ENCODE measurements at regions not wholly inside any gene's neighbourhood (a gene's known extent, or its start where the extent isn't known, plus 50 kb on each side); places are given as distances from the start of the nearest gene placed in this dataset.
A peak's percentile ranks its signal among the peaks of the same experiment; 100 is the strongest.

DNA sequence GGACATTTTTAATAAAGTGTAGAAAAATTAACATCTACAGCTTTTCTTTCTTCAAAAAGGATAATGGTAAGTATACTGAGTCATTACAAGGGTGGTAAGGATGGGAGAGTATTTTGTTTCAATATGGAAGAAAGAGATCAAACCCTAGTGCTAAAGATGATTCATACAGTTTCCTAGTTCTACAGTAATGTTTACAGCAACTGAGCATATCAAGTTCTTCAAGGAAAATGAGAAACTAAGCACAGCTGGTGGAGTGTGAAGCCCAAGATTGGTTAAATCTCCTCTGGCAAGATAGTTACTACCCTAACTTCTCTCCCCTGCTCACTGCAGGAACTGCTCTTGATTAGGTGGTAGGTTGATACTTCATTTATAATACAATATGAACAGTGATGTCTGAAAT is 467.5 kb downstream of the XIRP2 start:
- Mint-ChIP-seq H3K36me3 (ENCODE audit: low read depth) (no peaks in the 10 kb centered on the region), H3K27me3 (ENCODE audit: low read depth) (no peaks in the 10 kb centered on the region), H3K4me1 (no peaks in the 10 kb centered on the region), H3K27ac (no peak overlapping the region), H3K4me3 (no peak overlapping the region), H3K9me3 (no peaks in the 10 kb centered on the region)
- TF ChIP-seq, protein P1, sequence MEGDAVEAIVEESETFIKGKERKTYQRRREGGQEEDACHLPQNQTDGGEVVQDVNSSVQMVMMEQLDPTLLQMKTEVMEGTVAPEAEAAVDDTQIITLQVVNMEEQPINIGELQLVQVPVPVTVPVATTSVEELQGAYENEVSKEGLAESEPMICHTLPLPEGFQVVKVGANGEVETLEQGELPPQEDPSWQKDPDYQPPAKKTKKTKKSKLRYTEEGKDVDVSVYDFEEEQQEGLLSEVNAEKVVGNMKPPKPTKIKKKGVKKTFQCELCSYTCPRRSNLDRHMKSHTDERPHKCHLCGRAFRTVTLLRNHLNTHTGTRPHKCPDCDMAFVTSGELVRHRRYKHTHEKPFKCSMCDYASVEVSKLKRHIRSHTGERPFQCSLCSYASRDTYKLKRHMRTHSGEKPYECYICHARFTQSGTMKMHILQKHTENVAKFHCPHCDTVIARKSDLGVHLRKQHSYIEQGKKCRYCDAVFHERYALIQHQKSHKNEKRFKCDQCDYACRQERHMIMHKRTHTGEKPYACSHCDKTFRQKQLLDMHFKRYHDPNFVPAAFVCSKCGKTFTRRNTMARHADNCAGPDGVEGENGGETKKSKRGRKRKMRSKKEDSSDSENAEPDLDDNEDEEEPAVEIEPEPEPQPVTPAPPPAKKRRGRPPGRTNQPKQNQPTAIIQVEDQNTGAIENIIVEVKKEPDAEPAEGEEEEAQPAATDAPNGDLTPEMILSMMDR (IDR thresholded peaks at IDR 0.05; ENCODE audit: unreplicated experiment in 3 of 3), result no peak

DNA sequence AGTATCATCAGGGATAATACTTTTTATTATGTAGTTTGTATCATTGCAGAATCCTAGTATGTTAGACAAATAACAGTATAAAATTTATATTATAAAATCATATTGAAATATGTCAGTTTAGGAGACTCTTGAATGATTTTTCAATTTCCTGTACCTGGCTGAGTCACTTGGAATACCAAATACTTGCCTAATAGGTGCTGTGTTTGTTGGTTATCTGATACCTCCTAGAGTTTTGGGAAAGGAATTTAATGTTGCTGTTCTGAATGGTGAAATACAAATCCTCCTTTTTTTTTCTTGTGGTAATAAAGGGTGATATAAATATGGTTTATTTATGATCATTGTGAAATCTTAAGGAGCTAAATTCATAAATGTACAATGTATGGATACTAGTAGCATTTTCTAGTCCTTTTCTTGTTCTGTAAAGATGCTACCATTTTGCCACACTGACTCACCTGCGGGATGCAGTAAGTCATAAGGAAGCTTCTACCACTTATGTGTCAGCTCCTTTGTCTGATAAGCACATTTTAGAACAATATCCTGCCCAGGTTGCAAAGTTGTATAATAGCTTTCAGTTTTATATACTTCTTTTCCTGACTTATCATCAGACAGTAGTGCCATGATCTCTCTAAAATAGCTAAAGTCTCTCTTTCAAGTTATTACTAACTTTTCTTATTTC is 465.5 kb downstream of the XIRP2 start:
- Mint-ChIP-seq H3K27ac (no peak overlapping the region), H3K4me1 (no peaks in the 10 kb centered on the region), H3K36me3 (ENCODE audit: low read depth) (no peaks in the 10 kb centered on the region), H3K9me3 (no peaks in the 10 kb centered on the region), H3K27me3 (ENCODE audit: low read depth) (no peaks in the 10 kb centered on the region), H3K4me3 (no peak overlapping the region)
- TF ChIP-seq, protein P1 (IDR thresholded peaks at IDR 0.05; ENCODE audit: unreplicated experiment in 3 of 3), result no peak

DNA sequence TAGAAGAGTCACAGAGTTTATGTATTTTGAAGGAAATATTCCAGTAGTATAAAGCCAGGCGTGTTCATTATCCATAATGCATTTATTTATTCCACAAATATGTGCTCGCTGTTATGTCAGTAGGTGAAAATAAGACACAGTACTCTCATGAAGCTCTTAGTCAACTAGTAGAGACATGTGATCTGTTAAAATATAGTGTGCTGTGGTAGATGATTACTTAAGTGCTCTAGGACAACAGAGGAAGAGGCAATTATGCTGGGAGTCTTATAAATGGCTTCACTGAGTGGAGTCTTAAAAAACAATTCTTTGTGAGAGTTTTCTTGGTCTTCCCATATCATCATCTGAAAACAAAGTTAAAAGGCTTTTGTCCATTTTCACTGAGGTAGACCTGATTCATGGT is 457.3 kb downstream of the XIRP2 start:
- TF ChIP-seq, protein P1 (IDR thresholded peaks at IDR 0.05; ENCODE audit: unreplicated experiment in 3 of 3), result no peak
- Mint-ChIP-seq H3K4me1 (peaks cover 5% of the 10 kb centered on the region), H3K27me3 (ENCODE audit: low read depth) (no peaks in the 10 kb centered on the region), H3K27ac (peak overlapping the region in 2 of 3 experiments; percentile 22 to 58), H3K36me3 (ENCODE audit: low read depth) (no peaks in the 10 kb centered on the region), H3K9me3 (no peaks in the 10 kb centered on the region), H3K4me3 (no peak overlapping the region)

DNA sequence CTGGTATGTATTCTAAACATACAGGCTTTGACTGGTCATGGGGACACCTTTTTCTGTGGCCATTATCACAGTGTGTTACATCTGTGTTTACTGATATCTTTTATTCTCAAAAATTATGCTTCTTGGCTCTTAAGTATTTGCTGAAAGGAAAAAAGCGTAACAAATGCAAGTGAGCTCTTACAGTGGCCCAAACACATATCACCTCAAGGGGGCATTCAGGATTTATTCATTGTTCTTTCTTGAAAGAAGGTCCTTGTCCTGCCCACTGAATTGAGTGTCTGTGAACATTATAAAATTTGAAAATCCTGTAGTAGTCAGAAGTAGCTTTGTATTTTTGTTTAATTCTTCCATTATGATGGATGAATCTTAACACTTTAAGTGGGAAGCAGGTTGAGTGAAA is 454.5 kb downstream of the XIRP2 start:
- H3K36me3 Mint-ChIP-seq (ENCODE audit: low read depth), result no peaks in the 10 kb centered on the region
- TF ChIP-seq, protein P1 (IDR thresholded peaks at IDR 0.05; ENCODE audit: unreplicated experiment in 3 of 3), result no peak
- no peak overlapping the region for H3K4me3 Mint-ChIP-seq
- no peaks in the 10 kb centered on the region for H3K27me3 Mint-ChIP-seq (ENCODE audit: low read depth)
- peak overlapping the region in 1 of 3 experiments; percentile 54 for H3K27ac Mint-ChIP-seq
- H3K9me3 Mint-ChIP-seq, result no peaks in the 10 kb centered on the region
- H3K4me1 Mint-ChIP-seq, result peaks cover 5% of the 10 kb centered on the region

DNA sequence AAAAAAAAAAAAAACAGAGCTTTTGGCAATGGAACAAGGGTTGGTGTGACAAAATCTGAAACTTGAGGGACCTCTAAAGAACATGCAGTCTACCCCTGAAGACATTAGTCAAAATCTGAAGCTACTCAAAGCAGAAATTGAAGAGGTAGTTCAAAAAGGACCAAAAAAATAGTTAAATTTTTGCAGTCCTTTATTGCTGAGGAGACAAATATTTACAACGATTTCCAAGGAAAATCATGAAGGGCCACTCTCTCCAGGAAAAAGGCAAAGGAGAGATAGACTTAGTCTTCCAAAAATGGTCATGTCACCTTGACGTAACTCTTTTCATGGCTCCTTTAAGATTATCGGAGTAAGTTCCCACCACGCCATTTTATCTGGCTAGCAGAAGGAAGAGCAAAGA is 452.0 kb downstream of the XIRP2 start:
- Mint-ChIP-seq H3K27ac (no peak overlapping the region), H3K27me3 (ENCODE audit: low read depth) (no peaks in the 10 kb centered on the region), H3K4me3 (no peak overlapping the region), H3K9me3 (no peaks in the 10 kb centered on the region), H3K36me3 (ENCODE audit: low read depth) (no peaks in the 10 kb centered on the region), H3K4me1 (peaks cover 5% of the 10 kb centered on the region)
- TF ChIP-seq, protein P1 (IDR thresholded peaks at IDR 0.05; ENCODE audit: unreplicated experiment in 3 of 3), result no peak

DNA sequence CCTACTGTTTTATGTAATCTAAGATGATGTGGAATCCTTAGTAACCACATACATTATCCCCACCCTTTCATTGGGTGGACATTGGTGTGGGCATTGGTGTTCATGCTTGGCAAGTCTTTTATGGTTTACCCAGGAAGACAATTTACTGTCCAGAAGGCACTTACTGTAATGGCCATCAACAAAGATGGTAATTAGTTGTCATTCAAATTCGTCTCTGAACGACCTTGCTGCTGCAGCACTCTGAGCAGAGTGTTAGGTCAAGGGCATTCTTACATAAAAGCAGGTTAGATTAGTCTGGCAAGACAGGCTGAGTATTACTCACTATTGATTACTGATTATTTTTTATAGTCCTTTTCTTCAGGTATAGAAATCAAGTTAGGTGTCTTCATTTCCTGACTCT is 447.9 kb downstream of the XIRP2 start:
- Mint-ChIP-seq H3K4me1 (peaks cover 6% of the 10 kb centered on the region), H3K9me3 (no peaks in the 10 kb centered on the region), H3K27me3 (ENCODE audit: low read depth) (peaks cover under 1% of the 10 kb centered on the region), H3K27ac (no peak overlapping the region), H3K4me3 (no peak overlapping the region), H3K36me3 (ENCODE audit: low read depth) (no peaks in the 10 kb centered on the region)
- TF ChIP-seq, protein P1 (IDR thresholded peaks at IDR 0.05; ENCODE audit: unreplicated experiment in 3 of 3), result no peak
